K562 (cell line): ENCODE measurements at regions not wholly inside any gene's neighbourhood (a gene's known extent, or its start where the extent isn't known, plus 50 kb on each side); places are given as distances from the start of the nearest gene placed in this dataset.

Source experiments
- ATAC-seq: fragments of 200-7000 bp; cut with Tn5 transposase; 3 replicates; pipeline ENCODE4 v1.9.1; 2020; ENCODE audit warnings: moderate library complexity
- BruUV-seq: library from RNA; stranded (reverse); fragments of 400-500 nt; replicated peaks from 2 replicates; lab custom pipeline; 2021; lab: Mats Ljungman, UMichigan
- CTCF ChIA-PET: fragments of 300-600 bp; formaldehyde crosslinking; extraction: SDS; loops from one replicate; lab custom pipeline; 2021; ENCODE audit warnings: low intra/inter-chr PET ratio; lab: Yijun Ruan, JAX
- POLR2A ChIA-PET: fragments of 300-600, 350-650 bp; sonication (Branson Sonifier 250); formaldehyde crosslinking; extraction: SDS; loops from one replicate; lab custom pipeline; 2021; ENCODE audit warnings: antibody characterized with exemption, inconsistent platforms; lab: Yijun Ruan, JAX
- DNase-seq, 4 experiments: peaks; one replicate each; pipeline versions ENCODE4 v3.0.0 to v3.0.0-alpha.2; 2011 to 2018; ENCODE audit warnings: low spot score in 3 of 4, mixed read lengths in 3 of 4; ENCODE audit errors: extremely low read depth in 1 of 4
- FAIRE-seq: peaks from 2 replicates; lab custom pipeline; 2011; peaks lifted over from hg19 to GRCh38; lab: Jason Lieb, UNC
- H2AFZ ChIP-seq: 2 replicates; pipeline ENCODE4 v1.6.0; 2011; ENCODE audit warnings: low read depth, low read length, control low read depth, inconsistent platforms
- H3K27ac ChIP-seq: fragments of 200-600 bp; 3 replicates; pipeline ENCODE4 v1.8.0; 2011; ENCODE audit warnings: low read depth, mild to moderate bottlenecking, control low read depth, inconsistent platforms, low read length, moderate library complexity, mixed read lengths; ENCODE audit errors: extremely low read depth
- H3K27me3 ChIP-seq, 2 experiments: fragments of 300-600 bp in 1 of 2; 2 replicates in 1 of 2; 3 replicates in 1 of 2; pipeline versions ENCODE4 v1.6.0 to v1.8.0; 2011; ENCODE audit warnings: inconsistent platforms in 2 of 2, low read length in 2 of 2, mild to moderate bottlenecking in 1 of 2, mixed read lengths in 1 of 2, moderate library complexity in 1 of 2; ENCODE audit not compliant: control insufficient read depth in 2 of 2, insufficient read depth in 2 of 2
- H3K36me3 ChIP-seq: fragments of 300-600 bp; 3 replicates; pipeline ENCODE4 v1.8.0; 2011; ENCODE audit warnings: mild to moderate bottlenecking, low read length, inconsistent platforms; ENCODE audit not compliant: control insufficient read depth, insufficient read depth
- H3K4me1 ChIP-seq, 2 experiments: fragments of 200-600 bp in 1 of 2; replicated peaks in 1 of 2; 2 replicates in 1 of 2; 3 replicates in 1 of 2; pipeline versions ENCODE4 v1.5.1 to v1.8.0; 2011; ENCODE audit warnings: inconsistent platforms in 2 of 2, low read length in 2 of 2, mild to moderate bottlenecking in 1 of 2, mixed read lengths in 1 of 2, moderate library complexity in 1 of 2; ENCODE audit not compliant: control insufficient read depth in 2 of 2, insufficient read depth in 2 of 2
- H3K4me2 ChIP-seq: 2 replicates; pipeline ENCODE4 v1.6.1; 2011; ENCODE audit warnings: low read length, control low read depth, inconsistent platforms, mixed read lengths; ENCODE audit not compliant: insufficient read depth
- H3K4me3 ChIP-seq: fragments of 200-600 bp; sonication (generic), shearing (Covaris generic); 2 replicates; pipeline ENCODE4 v1.5.1; 2016; ENCODE audit warnings: control low read depth, inconsistent platforms
- H3K79me2 ChIP-seq: fragments of 200-600 bp; 3 replicates; pipeline ENCODE4 v1.8.0; 2011; ENCODE audit warnings: low read length, inconsistent platforms; ENCODE audit not compliant: control insufficient read depth, insufficient read depth
- H3K9ac ChIP-seq, 2 experiments: 2 replicates each; pipeline versions ENCODE4 v1.6.0 to v1.6.1; 2011; ENCODE audit warnings: low read depth in 2 of 2, low read length in 2 of 2, control low read depth in 1 of 2, inconsistent platforms in 1 of 2, mild to moderate bottlenecking in 1 of 2, mixed read lengths in 1 of 2; ENCODE audit not compliant: insufficient read depth in 1 of 2
- H3K9me1 ChIP-seq: one replicate; pipeline ENCODE4 v1.6.0; 2011; ENCODE audit warnings: inconsistent platforms, mild to moderate bottlenecking, low read length, moderate library complexity; ENCODE audit not compliant: control insufficient read depth, insufficient read depth
- H3K9me3 ChIP-seq: replicated peaks from 2 replicates; pipeline ENCODE4 v1.5.1; 2011; ENCODE audit warnings: low read depth, low read length, inconsistent platforms; ENCODE audit not compliant: control insufficient read depth, insufficient read depth
- H4K20me1 ChIP-seq: replicated peaks from 2 replicates; pipeline ENCODE4 v1.6.1; 2011; ENCODE audit warnings: low read length, inconsistent platforms, mixed read lengths; ENCODE audit not compliant: control insufficient read depth, insufficient read depth
- ELF2 ChIP-seq: fragments of 250-450 bp; sonication (Bioruptor Pico); IDR thresholded peaks from 2 replicates; pipeline ENCODE4 v1.5.0; 2021; ENCODE audit warnings: mild to moderate bottlenecking
- HNRNPLL ChIP-seq: fragments of 200-400 bp; formaldehyde crosslinking; IDR thresholded peaks from 2 replicates; pipeline ENCODE4 v1.6.1; 2017; ENCODE audit warnings: low read length, low read depth, mild to moderate bottlenecking; ENCODE audit not compliant: poor library complexity, severe bottlenecking
- HSF4 ChIP-seq: fragments of 250-450 bp; sonication (Bioruptor Pico); IDR thresholded peaks from 2 replicates; pipeline ENCODE4 v2.1.2; 2022; ENCODE audit warnings: mild to moderate bottlenecking, moderate library complexity, borderline replicate concordance
- LARP7 ChIP-seq: fragments of 450-650 bp; IDR thresholded peaks from 2 replicates; pipeline ENCODE4 v1.6.1; 2016
- MTA1 ChIP-seq: fragments of 450-650 bp; IDR thresholded peaks from 2 replicates; pipeline ENCODE4 v1.6.1; 2017; ENCODE audit warnings: borderline replicate concordance
- RBM15 ChIP-seq: fragments of 200-400 bp; formaldehyde crosslinking; IDR thresholded peaks from 2 replicates; pipeline ENCODE4 v1.6.1; 2018; ENCODE audit warnings: mild to moderate bottlenecking, low read length, moderate library complexity; ENCODE audit not compliant: insufficient read depth
- ZNF143 ChIP-seq: sonication (generic); formaldehyde crosslinking; IDR thresholded peaks from 2 replicates; pipeline ENCODE4 v1.9.0; 2022; ENCODE audit warnings: mild to moderate bottlenecking, missing genetic modification reagents
- ZNF184 ChIP-seq: sonication (generic); formaldehyde crosslinking; IDR thresholded peaks from 2 replicates; pipeline ENCODE4 v1.5.0; 2020; ENCODE audit warnings: missing genetic modification reagents
- WGBS: fragments of 100-300 bp; shearing (Covaris generic); methylation state at CpG from one replicate; pipeline ENCODE4 v1.1.6; 2016; ENCODE audit warnings: low coverage, mixed read lengths; ENCODE audit not compliant: insufficient coverage; ENCODE audit errors: missing lambda C conversion rate; 5-methylcytosine and 5-hydroxymethylcytosine counted together
- in situ Hi-C: fragments of 300-500 bp; cut with MboI; formaldehyde crosslinking; loops from 4 replicates; pipeline ENCODE4 v1.15.0; 2018; ENCODE audit warnings: inconsistent platforms, mixed read lengths
- intact Hi-C: fragments of 100-400 bp; cut with micrococcal nuclease; formaldehyde crosslinking; loops from 2 replicates; pipeline ENCODE4 v1.14.2; 2022
- TF ChIP-seq, protein P1 (sequence below): fragments of 250-450 bp; sonication (Bioruptor Pico); IDR thresholded peaks from 2 replicates; pipeline ENCODE4 v1.4.0; 2020

DNA sequence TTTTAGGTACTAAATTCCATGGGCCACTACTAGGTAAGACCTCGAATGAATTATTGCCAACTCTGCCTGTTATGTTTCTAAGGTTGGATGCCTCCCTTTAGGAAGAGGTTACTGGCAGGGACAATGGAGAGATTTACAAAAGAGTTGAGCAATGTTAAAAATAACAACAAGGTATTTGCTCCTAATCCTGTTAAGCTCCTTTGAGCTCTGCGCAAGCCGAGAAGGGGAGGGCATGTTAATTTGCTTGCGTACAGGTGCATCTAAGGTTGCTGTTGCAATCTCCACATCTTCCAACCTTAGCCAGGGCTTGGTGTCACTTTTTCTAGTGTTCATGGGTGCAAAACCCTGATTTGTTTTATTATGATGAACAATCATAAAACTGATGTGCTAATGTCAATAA lies 161.5 kb upstream of the TPM1 start:
- H3K79me2 ChIP-seq: no peaks in the 10 kb centered on the region
- FAIRE-seq (no peak), ATAC-seq (no peak), DNase-seq (no peak)
- H4K20me1 ChIP-seq: no peaks in the 10 kb centered on the region
- ChIA-PET CTCF (no interaction called here), POLR2A (no interaction called here)
- TF ChIP-seq RBM15 (no peak), MTA1 (no peak), ZNF143 (CRISPR knock-in tag) (no peak), HNRNPLL (no peak), ELF2 (CRISPR knock-in tag) (no peak), LARP7 (no peak), ZNF184 (CRISPR knock-in tag) (no peak), HSF4 (CRISPR knock-in tag) (no peak)
- TF ChIP-seq, protein P1, sequence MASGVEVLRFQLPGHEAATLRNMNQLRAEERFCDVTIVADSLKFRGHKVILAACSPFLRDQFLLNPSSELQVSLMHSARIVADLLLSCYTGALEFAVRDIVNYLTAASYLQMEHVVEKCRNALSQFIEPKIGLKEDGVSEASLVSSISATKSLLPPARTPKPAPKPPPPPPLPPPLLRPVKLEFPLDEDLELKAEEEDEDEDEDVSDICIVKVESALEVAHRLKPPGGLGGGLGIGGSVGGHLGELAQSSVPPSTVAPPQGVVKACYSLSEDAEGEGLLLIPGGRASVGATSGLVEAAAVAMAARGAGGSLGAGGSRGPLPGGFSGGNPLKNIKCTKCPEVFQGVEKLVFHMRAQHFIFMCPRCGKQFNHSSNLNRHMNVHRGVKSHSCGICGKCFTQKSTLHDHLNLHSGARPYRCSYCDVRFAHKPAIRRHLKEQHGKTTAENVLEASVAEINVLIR (CRISPR knock-in tag): no peak
- H3K27ac ChIP-seq: no peak overlapping the region
- no peak overlapping the region for H3K9ac ChIP-seq
- intact Hi-C loops: no loop called here
- H3K36me3 ChIP-seq: no peaks in the 10 kb centered on the region
- no peak overlapping the region for H2AFZ ChIP-seq
- in situ Hi-C loops: no loop called here
- H3K4me3 ChIP-seq: no peak overlapping the region
- H3K9me3 ChIP-seq: no peaks in the 10 kb centered on the region
- WGBS: 0% methylated on average over 4 of the region's 4 CpGs
- no peak overlapping the region for H3K4me2 ChIP-seq
- H3K27me3 ChIP-seq: peaks cover 9 to 15% of the 10 kb centered on the region in 2 experiments; a peak in 4 of 5 replicates
- H3K4me1 ChIP-seq: no peaks in the 10 kb centered on the region
- H3K9me1 ChIP-seq: no peaks in the 10 kb centered on the region
- no TSS peak for BruUV-seq
